Smooth muscle cell (in vitro differentiated cells): ENCODE measurements at regions not wholly inside any gene's neighbourhood (a gene's known extent, or its start where the extent isn't known, plus 50 kb on each side); places are given as distances from the start of the nearest gene placed in this dataset.

Experiments used
- DNase-seq: peaks from one replicate; lab custom pipeline; 2025; ENCODE audit not compliant: unreplicated experiment; lab: John Stamatoyannopoulos, UW
- H2AFZ ChIP-seq: fragments of 200-600 bp; sonication (generic); 2 replicates; pipeline ENCODE4 v1.6.0; 2016; ENCODE audit warnings: antibody characterized with exemption, low read depth, mild to moderate bottlenecking
- H3F3A ChIP-seq: fragments of 200-600 bp; sonication (generic); 2 replicates; pipeline ENCODE4 v1.6.0; 2017; ENCODE audit warnings: antibody characterized with exemption, low read depth
- H3K27ac ChIP-seq: fragments of 200-600 bp; sonication (generic); 2 replicates; pipeline ENCODE4 v1.5.1; 2016; ENCODE audit warnings: low read depth, mild to moderate bottlenecking
- H3K27me3 ChIP-seq: fragments of 200-600 bp; sonication (generic); 2 replicates; pipeline ENCODE4 v1.6.1; 2016; ENCODE audit warnings: low read depth, mild to moderate bottlenecking
- H3K36me3 ChIP-seq: fragments of 200-600 bp; sonication (generic); 2 replicates; pipeline ENCODE4 v1.5.1; 2016; ENCODE audit warnings: low read depth
- H3K4me1 ChIP-seq: fragments of 200-600 bp; sonication (generic); 2 replicates; pipeline ENCODE4 v1.5.1; 2016; ENCODE audit warnings: low read depth
- H3K4me2 ChIP-seq: fragments of 200-600 bp; sonication (generic); 2 replicates; pipeline ENCODE4 v1.6.0; 2016; ENCODE audit warnings: mild to moderate bottlenecking
- H3K4me3 ChIP-seq: fragments of 200-600 bp; sonication (generic); 2 replicates; pipeline ENCODE4 v1.5.1; 2016; ENCODE audit warnings: mild to moderate bottlenecking
- H3K79me2 ChIP-seq: fragments of 200-600 bp; sonication (generic); 2 replicates; pipeline ENCODE4 v1.6.0; 2016; ENCODE audit warnings: low read depth, mild to moderate bottlenecking
- H3K9ac ChIP-seq: fragments of 200-600 bp; sonication (generic); 2 replicates; pipeline ENCODE4 v1.6.0; 2016; ENCODE audit warnings: low read depth
- H3K9me3 ChIP-seq: fragments of 200-600 bp; sonication (generic); replicated peaks from 2 replicates; pipeline ENCODE4 v1.5.1; 2016; ENCODE audit warnings: low read depth
- H4K20me1 ChIP-seq: fragments of 200-600 bp; sonication (generic); 2 replicates; pipeline ENCODE4 v1.6.0; 2016; ENCODE audit warnings: low read depth
- WGBS: methylation state at CpG from one replicate; pipeline ENCODE4 v1.1.7; 2016; ENCODE audit warnings: low lambda C conversion rate; 5-methylcytosine and 5-hydroxymethylcytosine counted together
- TF ChIP-seq, protein P1 (sequence below): fragments of 200-600 bp; sonication (generic); IDR thresholded peaks from 2 replicates; pipeline ENCODE4 v1.5.1; 2017; ENCODE audit warnings: borderline replicate concordance, mild to moderate bottlenecking, antibody characterized with exemption; ENCODE audit not compliant: insufficient read depth, poor library complexity, severe bottlenecking

- no peak overlapping the region for H3K27ac ChIP-seq
- H3K4me2 ChIP-seq: no peak overlapping the region
- no peaks in the 10 kb centered on the region for H3K79me2 ChIP-seq
- H3K9me3 ChIP-seq: no peaks in the 10 kb centered on the region
- H3K4me3 ChIP-seq: no peak overlapping the region
- H4K20me1 ChIP-seq: no peaks in the 10 kb centered on the region
- H3K9ac ChIP-seq: no peak overlapping the region
- H3K36me3 ChIP-seq: no peaks in the 10 kb centered on the region
- H3K27me3 ChIP-seq: no peaks in the 10 kb centered on the region
- no peaks in the 10 kb centered on the region for H3F3A ChIP-seq
- H3K4me1 ChIP-seq: no peaks in the 10 kb centered on the region
- TF ChIP-seq, protein P1, sequence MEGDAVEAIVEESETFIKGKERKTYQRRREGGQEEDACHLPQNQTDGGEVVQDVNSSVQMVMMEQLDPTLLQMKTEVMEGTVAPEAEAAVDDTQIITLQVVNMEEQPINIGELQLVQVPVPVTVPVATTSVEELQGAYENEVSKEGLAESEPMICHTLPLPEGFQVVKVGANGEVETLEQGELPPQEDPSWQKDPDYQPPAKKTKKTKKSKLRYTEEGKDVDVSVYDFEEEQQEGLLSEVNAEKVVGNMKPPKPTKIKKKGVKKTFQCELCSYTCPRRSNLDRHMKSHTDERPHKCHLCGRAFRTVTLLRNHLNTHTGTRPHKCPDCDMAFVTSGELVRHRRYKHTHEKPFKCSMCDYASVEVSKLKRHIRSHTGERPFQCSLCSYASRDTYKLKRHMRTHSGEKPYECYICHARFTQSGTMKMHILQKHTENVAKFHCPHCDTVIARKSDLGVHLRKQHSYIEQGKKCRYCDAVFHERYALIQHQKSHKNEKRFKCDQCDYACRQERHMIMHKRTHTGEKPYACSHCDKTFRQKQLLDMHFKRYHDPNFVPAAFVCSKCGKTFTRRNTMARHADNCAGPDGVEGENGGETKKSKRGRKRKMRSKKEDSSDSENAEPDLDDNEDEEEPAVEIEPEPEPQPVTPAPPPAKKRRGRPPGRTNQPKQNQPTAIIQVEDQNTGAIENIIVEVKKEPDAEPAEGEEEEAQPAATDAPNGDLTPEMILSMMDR: no peak
- no peak overlapping the region for H2AFZ ChIP-seq
- no peak for DNase-seq
Measured at GRCh38 chr10:119996944-119997343, 104.4 kb downstream of the SEC23IP start.

DNA sequence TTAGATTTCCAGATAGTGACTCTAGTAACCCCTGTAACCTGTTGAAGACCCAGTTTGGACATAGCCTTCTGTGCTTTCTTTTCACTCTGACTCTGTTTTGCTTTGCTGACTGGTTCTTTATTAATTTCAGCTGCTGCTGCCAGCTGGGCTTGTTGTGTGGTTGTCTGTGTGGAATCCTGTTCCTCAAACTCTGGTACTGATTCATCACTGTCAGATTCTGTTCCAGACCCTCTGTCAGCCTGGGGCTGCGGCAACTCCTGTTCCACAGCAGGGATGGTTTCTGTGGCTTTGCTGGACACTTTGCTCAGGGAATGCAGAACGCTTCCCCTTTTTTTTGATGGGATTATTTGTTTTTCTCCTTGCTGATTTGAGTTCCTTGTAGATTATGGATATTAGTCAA lies 104.9 kb downstream of the SEC23IP start:
- H3K27me3 ChIP-seq: no peaks in the 10 kb centered on the region
- TF ChIP-seq, protein P1: no peak
- no peak overlapping the region for H2AFZ ChIP-seq
- no peak overlapping the region for H3K9ac ChIP-seq
- H4K20me1 ChIP-seq: no peaks in the 10 kb centered on the region
- H3K79me2 ChIP-seq: no peaks in the 10 kb centered on the region
- H3F3A ChIP-seq: no peaks in the 10 kb centered on the region
- DNase-seq: no peak
- 59% methylated on average over 2 of the region's 2 CpGs for WGBS
- H3K36me3 ChIP-seq: no peaks in the 10 kb centered on the region
- H3K4me1 ChIP-seq: no peaks in the 10 kb centered on the region
- no peak overlapping the region for H3K27ac ChIP-seq
- no peak overlapping the region for H3K4me3 ChIP-seq
- no peaks in the 10 kb centered on the region for H3K9me3 ChIP-seq
- H3K4me2 ChIP-seq: no peak overlapping the region

GRCh38 chr10:120002785-120003184 lies 110.3 kb downstream of the SEC23IP start:
- 91% methylated on average over 5 of the region's 5 CpGs for WGBS
- Histone ChIP-seq H3K79me2 (no peaks in the 10 kb centered on the region), H3K4me1 (no peaks in the 10 kb centered on the region), H3K36me3 (no peaks in the 10 kb centered on the region), H3K4me3 (no peak overlapping the region), H3F3A (no peaks in the 10 kb centered on the region), H3K27ac (no peak overlapping the region), H3K27me3 (no peaks in the 10 kb centered on the region), H3K9ac (no peak overlapping the region), H3K9me3 (no peaks in the 10 kb centered on the region), H3K4me2 (no peak overlapping the region), H4K20me1 (no peaks in the 10 kb centered on the region), H2AFZ (no peak overlapping the region)
- DNase-seq: no peak
- TF ChIP-seq, protein P1: no peak
